KMS-11 (cell line): ENCODE measurements at regions not wholly inside any gene's neighbourhood (a gene's known extent, or its start where the extent isn't known, plus 50 kb on each side); places are given as distances from the start of the nearest gene placed in this dataset.

Source experiments
- H2AFZ ChIP-seq: fragments of 200-600 bp; sonication (generic); 2 replicates; pipeline ENCODE4 v1.6.1; 2016; ENCODE audit warnings: antibody characterized with exemption, mixed run types, low read depth
- H3K27ac ChIP-seq: fragments of 200-600 bp; sonication (generic); 2 replicates; pipeline ENCODE4 v1.6.1; 2016; ENCODE audit warnings: mild to moderate bottlenecking, mixed run types
- H3K27me3 ChIP-seq: fragments of 200-600 bp; sonication (generic); 2 replicates; pipeline ENCODE4 v1.6.1; 2017; ENCODE audit warnings: mild to moderate bottlenecking, low read depth, mixed run types, moderate library complexity; ENCODE audit not compliant: insufficient read depth
- H3K36me3 ChIP-seq: fragments of 200-600 bp; sonication (generic); 2 replicates; pipeline ENCODE4 v1.6.1; 2017; ENCODE audit warnings: mild to moderate bottlenecking, mixed run types; ENCODE audit not compliant: insufficient read depth
- H3K4me1 ChIP-seq: fragments of 200-600 bp; sonication (generic); 2 replicates; pipeline ENCODE4 v1.6.1; 2016; ENCODE audit warnings: mild to moderate bottlenecking, low read depth, mixed run types; ENCODE audit not compliant: poor library complexity, severe bottlenecking
- H3K4me2 ChIP-seq: fragments of 200-600 bp; sonication (generic); 2 replicates; pipeline ENCODE4 v1.7.0; 2016; ENCODE audit warnings: mild to moderate bottlenecking, mixed run types
- H3K4me3 ChIP-seq: fragments of 200-600 bp; sonication (generic); IDR thresholded peaks from 2 replicates; pipeline ENCODE4 v1.6.1; 2017; ENCODE audit warnings: low read depth, low read length, mixed read lengths; ENCODE audit not compliant: insufficient read depth
- H3K79me2 ChIP-seq: fragments of 200-600 bp; sonication (generic); 2 replicates; pipeline ENCODE4 v1.6.1; 2016; ENCODE audit warnings: low read depth, mixed run types; ENCODE audit not compliant: insufficient read depth
- H3K9ac ChIP-seq: fragments of 200-600 bp; sonication (generic); 2 replicates; pipeline ENCODE4 v1.6.1; 2016; ENCODE audit warnings: mild to moderate bottlenecking, mixed run types
- H4K20me1 ChIP-seq: fragments of 200-600 bp; sonication (generic); 2 replicates; pipeline ENCODE4 v1.6.1; 2016; ENCODE audit warnings: mild to moderate bottlenecking, mixed run types; ENCODE audit not compliant: insufficient read depth
- CTCF ChIP-seq: fragments of 200-600 bp; sonication (generic); conservative IDR thresholded peaks from 2 replicates; pipeline ENCODE4 v1.6.1; 2017; ENCODE audit warnings: low read depth, mild to moderate bottlenecking, antibody characterized with exemption, low read length, moderate library complexity, mixed read lengths

GRCh38 chr6:115356371-115356770, 704.3 kb downstream of the FRK start:
- Histone ChIP-seq H3K4me3 (no peak overlapping the region), H3K9ac (no peak overlapping the region), H2AFZ (no peak overlapping the region), H4K20me1 (no peaks in the 10 kb centered on the region), H3K27ac (no peak overlapping the region), H3K4me2 (no peak overlapping the region), H3K79me2 (no peaks in the 10 kb centered on the region), H3K27me3 (no peaks in the 10 kb centered on the region), H3K4me1 (no peaks in the 10 kb centered on the region), H3K36me3 (no peaks in the 10 kb centered on the region)
- TF ChIP-seq CTCF = no peak

- H3K4me3 ChIP-seq = no peak overlapping the region
- H3K4me1 ChIP-seq = no peaks in the 10 kb centered on the region
- no peak overlapping the region for H3K27ac ChIP-seq
- no peaks in the 10 kb centered on the region for H4K20me1 ChIP-seq
- TF ChIP-seq CTCF = no peak
- no peaks in the 10 kb centered on the region for H3K27me3 ChIP-seq
- no peaks in the 10 kb centered on the region for H3K36me3 ChIP-seq
- H3K4me2 ChIP-seq = no peak overlapping the region
- H3K79me2 ChIP-seq = no peaks in the 10 kb centered on the region
- no peak overlapping the region for H2AFZ ChIP-seq
- no peak overlapping the region for H3K9ac ChIP-seq
Measured at GRCh38 chr6:115323001-115323400, 737.7 kb downstream of the FRK start.

GRCh38 chr6:115319823-115320222, 740.9 kb downstream of the FRK start:
- H3K4me3 ChIP-seq = no peak overlapping the region
- H2AFZ ChIP-seq = no peak overlapping the region

GRCh38 chr6:115310156-115310555, 750.5 kb downstream of the FRK start:
- no peak overlapping the region for H3K4me3 ChIP-seq
- H3K9ac ChIP-seq = no peak overlapping the region
- H3K79me2 ChIP-seq = no peaks in the 10 kb centered on the region
- H3K4me1 ChIP-seq = no peaks in the 10 kb centered on the region
- no peak for TF ChIP-seq CTCF
- no peak overlapping the region for H3K27ac ChIP-seq
- H3K27me3 ChIP-seq = no peaks in the 10 kb centered on the region
- no peak overlapping the region for H2AFZ ChIP-seq
- H4K20me1 ChIP-seq = no peaks in the 10 kb centered on the region
- no peak overlapping the region for H3K4me2 ChIP-seq
- H3K36me3 ChIP-seq = no peaks in the 10 kb centered on the region

More at GRCh38 chr6:115319823-115320222, 740.9 kb downstream of the FRK start:
- no peaks in the 10 kb centered on the region for H3K79me2 ChIP-seq
- no peak overlapping the region for H3K4me2 ChIP-seq
- no peak for TF ChIP-seq CTCF
- no peak overlapping the region for H3K27ac ChIP-seq
- no peaks in the 10 kb centered on the region for H4K20me1 ChIP-seq
- H3K4me1 ChIP-seq = no peaks in the 10 kb centered on the region
- H3K27me3 ChIP-seq = no peaks in the 10 kb centered on the region
- H3K36me3 ChIP-seq = no peaks in the 10 kb centered on the region
- H3K9ac ChIP-seq = no peak overlapping the region
